Osteocyte (in vitro differentiated cells): ENCODE measurements at regions not wholly inside any gene's neighbourhood (a gene's known extent, or its start where the extent isn't known, plus 50 kb on each side); places are given as distances from the start of the nearest gene placed in this dataset.
"Not testable (repeated sequence)": the region's sequence is repeated elsewhere in the genome, so short reads cannot be mapped to it uniquely, and the experiment has no call there.

Experiments used
- DNase-seq: peaks from one replicate; pipeline ENCODE4 v3.0.0; 2021; ENCODE audit warnings: mixed read lengths; ENCODE audit not compliant: unreplicated experiment; ENCODE audit errors: extremely low spot score
- H3K27ac Mint-ChIP-seq: one replicate; pipeline ENCODE4 v1.8.0; 2021; ENCODE audit warnings: mild to moderate bottlenecking, mixed read lengths; ENCODE audit not compliant: unreplicated experiment
- H3K27me3 Mint-ChIP-seq: one replicate; pipeline ENCODE4 v1.8.0; 2021; ENCODE audit warnings: mixed read lengths; ENCODE audit not compliant: unreplicated experiment
- H3K36me3 Mint-ChIP-seq: one replicate; pipeline ENCODE4 v1.8.0; 2021; ENCODE audit warnings: mixed read lengths; ENCODE audit not compliant: unreplicated experiment
- H3K4me1 Mint-ChIP-seq: one replicate; pipeline ENCODE4 v1.8.0; 2021; ENCODE audit warnings: mixed read lengths; ENCODE audit not compliant: unreplicated experiment
- H3K4me3 Mint-ChIP-seq: one replicate; pipeline ENCODE4 v1.8.0; 2021; ENCODE audit warnings: mild to moderate bottlenecking, moderate library complexity, mixed read lengths; ENCODE audit not compliant: unreplicated experiment
- H3K9me3 Mint-ChIP-seq: one replicate; pipeline ENCODE4 v1.8.0; 2021; ENCODE audit warnings: mixed read lengths; ENCODE audit not compliant: unreplicated experiment
- CTCF ChIP-seq: fragments of 200-600 bp; sonication (generic); IDR thresholded peaks from 2 replicates; pipeline ENCODE4 v1.5.0; 2021; ENCODE audit warnings: antibody characterized with exemption, mild to moderate bottlenecking, moderate library complexity

DNA sequence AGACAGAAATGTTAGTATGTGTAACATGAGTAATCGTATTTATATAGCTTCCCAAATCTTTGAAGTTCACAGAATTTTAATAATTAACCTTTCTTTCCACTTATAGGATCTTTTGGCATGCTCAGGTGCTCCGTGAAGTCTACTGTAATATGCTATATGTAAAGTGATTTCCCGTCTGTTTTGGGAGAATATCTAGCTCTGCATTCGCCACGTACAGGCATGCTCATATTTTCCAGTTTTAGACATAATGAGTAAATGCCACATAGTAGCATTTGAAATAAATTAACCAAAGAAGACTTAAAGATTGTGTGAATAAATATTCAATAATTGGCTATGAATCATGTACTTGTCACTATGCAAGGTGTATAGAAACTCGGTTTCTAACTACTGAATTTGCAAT is 189.0 kb upstream of the CSNK1A1L start:
- Mint-ChIP-seq H3K27ac (no peak overlapping the region), H3K27me3 (no peaks in the 10 kb centered on the region), H3K36me3 (no peaks in the 10 kb centered on the region), H3K4me3 (no peak overlapping the region), H3K4me1 (peaks cover 3% of the 10 kb centered on the region), H3K9me3 (peaks cover 4% of the 10 kb centered on the region)
- no peak for DNase-seq
- TF ChIP-seq CTCF = no peak

DNA sequence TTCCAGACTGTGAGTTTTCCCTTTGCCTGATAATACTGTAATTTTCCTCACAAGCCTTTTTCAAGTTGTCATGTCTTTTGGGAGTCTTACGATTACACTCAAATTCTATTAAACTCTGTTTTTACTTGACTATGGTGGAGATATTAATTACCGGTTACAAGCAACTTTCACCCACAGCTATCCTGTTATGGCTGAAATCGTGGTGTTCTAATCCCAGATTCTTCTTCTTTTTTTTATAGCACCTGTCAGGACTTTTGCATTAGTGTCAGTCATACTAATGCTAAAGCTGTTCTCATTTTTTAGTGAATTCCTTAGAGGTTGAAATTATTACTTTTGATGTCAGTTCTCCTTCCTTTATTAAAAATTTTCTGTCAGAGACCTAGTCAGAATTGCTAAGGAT is 187.8 kb upstream of the CSNK1A1L start:
- no peak overlapping the region for H3K27ac Mint-ChIP-seq
- H3K4me1 Mint-ChIP-seq = peaks cover 3% of the 10 kb centered on the region
- peaks cover 5% of the 10 kb centered on the region for H3K9me3 Mint-ChIP-seq
- no peak for DNase-seq
- no peak overlapping the region for H3K4me3 Mint-ChIP-seq
- H3K36me3 Mint-ChIP-seq = no peaks in the 10 kb centered on the region
- TF ChIP-seq CTCF = no peak
- H3K27me3 Mint-ChIP-seq = no peaks in the 10 kb centered on the region

- peaks cover 3% of the 10 kb centered on the region for H3K4me1 Mint-ChIP-seq
- DNase-seq = no peak
- H3K27me3 Mint-ChIP-seq = no peaks in the 10 kb centered on the region
- H3K27ac Mint-ChIP-seq = no peak overlapping the region
- peaks cover 4% of the 10 kb centered on the region for H3K36me3 Mint-ChIP-seq
- TF ChIP-seq CTCF = no peak
- no peak overlapping the region for H3K4me3 Mint-ChIP-seq
- peaks cover 17% of the 10 kb centered on the region for H3K9me3 Mint-ChIP-seq
These were observed 185.4 kb upstream of the CSNK1A1L start for GRCh38 chr13:37290716-37291505.

DNA sequence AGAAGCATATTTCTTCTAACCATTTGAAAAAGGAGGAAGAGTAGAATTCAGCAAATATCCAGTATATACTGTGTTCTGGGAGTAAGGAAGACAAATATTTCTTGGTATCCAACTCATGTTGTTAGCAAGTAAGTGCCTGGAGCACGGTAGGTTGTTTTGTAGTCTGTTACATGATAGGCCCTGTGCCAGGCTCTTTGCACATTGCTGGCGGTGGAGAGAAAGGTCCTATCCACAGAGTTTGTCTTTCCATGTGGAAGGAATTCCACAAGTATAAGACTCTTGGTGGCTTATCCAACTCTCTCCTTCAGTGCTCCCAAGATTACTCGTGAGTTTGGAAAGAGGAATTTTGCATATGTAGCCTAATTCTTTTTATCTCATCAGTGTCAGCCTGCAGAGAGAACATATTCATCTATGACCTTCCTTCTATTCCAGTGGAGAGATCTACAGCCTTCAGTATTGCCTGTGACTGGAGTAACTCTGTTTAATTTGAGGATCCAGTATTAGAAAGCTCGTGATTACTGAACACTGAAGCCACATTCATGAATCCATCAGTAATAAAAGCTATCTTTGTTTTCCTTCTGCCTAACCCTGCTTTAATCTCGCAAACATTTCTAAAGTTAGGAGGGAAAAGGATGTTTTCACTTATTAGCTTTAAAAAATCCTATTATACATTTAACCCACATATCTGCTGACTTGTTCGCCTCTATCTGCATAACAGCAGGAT is 183.9 kb upstream of the CSNK1A1L start:
- TF ChIP-seq CTCF = no peak

GRCh38 chr13:37288057-37288720 is 182.7 kb upstream of the CSNK1A1L start:
- Mint-ChIP-seq H3K4me1 (no peaks in the 10 kb centered on the region), H3K27ac (no peak overlapping the region), H3K9me3 (peaks cover 28% of the 10 kb centered on the region), H3K4me3 (no peak overlapping the region), H3K27me3 (no peaks in the 10 kb centered on the region), H3K36me3 (peaks cover 4% of the 10 kb centered on the region)
- no peak for TF ChIP-seq CTCF
- DNase-seq = no peak

More for the DNA sequence above, 183.9 kb upstream of the CSNK1A1L start:
- peaks cover 4% of the 10 kb centered on the region for H3K36me3 Mint-ChIP-seq
- DNase-seq = no peak
- H3K9me3 Mint-ChIP-seq = peaks cover 20% of the 10 kb centered on the region
- no peaks in the 10 kb centered on the region for H3K4me1 Mint-ChIP-seq
- no peak overlapping the region for H3K4me3 Mint-ChIP-seq
- H3K27ac Mint-ChIP-seq = no peak overlapping the region
- H3K27me3 Mint-ChIP-seq = no peaks in the 10 kb centered on the region

GRCh38 chr13:37280231-37280630 is 174.8 kb upstream of the CSNK1A1L start:
- H3K4me3 Mint-ChIP-seq, H3K36me3 Mint-ChIP-seq, DNase-seq, H3K4me1 Mint-ChIP-seq, H3K27ac Mint-ChIP-seq, H3K27me3 Mint-ChIP-seq: not testable (repeated sequence)
- H3K9me3 Mint-ChIP-seq = peaks cover 11% of the 10 kb centered on the region
